Activated CD8-positive, alpha-beta T cell treated with anti-CD3 and anti-CD28 coated beads for 36 hours (primary cell): ENCODE measurements at regions not wholly inside any gene's neighbourhood (a gene's known extent, or its start where the extent isn't known, plus 50 kb on each side); places are given as distances from the start of the nearest gene placed in this dataset.
"Not testable (repeated sequence)": the region's sequence is repeated elsewhere in the genome, so short reads cannot be mapped to it uniquely, and the experiment has no call there.

ENCODE experiments used
- ATAC-seq: fragments of 200-7000 bp; cut with Tn5 transposase; one replicate; pipeline ENCODE4 v1.10.0; 2021; ENCODE audit warnings: mild to moderate bottlenecking, moderate library complexity
- CTCF ChIA-PET: fragments of 350-600 bp; sonication (Branson Sonifier 250); formaldehyde crosslinking; loops from one replicate; lab custom pipeline; 2021; ENCODE audit warnings: antibody characterized with exemption; lab: Charles Lee
- POLR2A ChIA-PET: fragments of 350-600 bp; sonication (Branson Sonifier 250); formaldehyde crosslinking; loops from one replicate; lab custom pipeline; 2021; ENCODE audit warnings: antibody characterized with exemption; lab: Charles Lee
- DNase-seq: peaks from one replicate; pipeline ENCODE4 v3.0.0-alpha.2; 2020
- H3K27ac Mint-ChIP-seq: one replicate; pipeline ENCODE4 v1.8.0; 2021; ENCODE audit warnings: mild to moderate bottlenecking, mixed read lengths
- H3K27me3 Mint-ChIP-seq: one replicate; pipeline ENCODE4 v1.8.0; 2021; ENCODE audit warnings: mixed read lengths
- H3K36me3 Mint-ChIP-seq: one replicate; pipeline ENCODE4 v1.8.0; 2021; ENCODE audit warnings: low read depth, mixed read lengths
- H3K4me1 Mint-ChIP-seq: one replicate; pipeline ENCODE4 v1.8.0; 2021; ENCODE audit warnings: low read depth, mixed read lengths
- H3K4me3 Mint-ChIP-seq: one replicate; pipeline ENCODE4 v1.8.0; 2021; ENCODE audit warnings: mild to moderate bottlenecking, moderate library complexity, mixed read lengths
- H3K9me3 Mint-ChIP-seq: one replicate; pipeline ENCODE4 v1.8.0; 2021; ENCODE audit warnings: mixed read lengths
- intact Hi-C: fragments of 100-400 bp; cut with micrococcal nuclease; formaldehyde crosslinking; loops from one replicate; pipeline ENCODE4 v1.10.0; 2022
- TF ChIP-seq, protein P1 (sequence below): fragments of 200-600 bp; IDR thresholded peaks from one replicate; pipeline ENCODE4 v1.8.0; 2022; ENCODE audit warnings: antibody characterized with exemption, mild to moderate bottlenecking

DNA sequence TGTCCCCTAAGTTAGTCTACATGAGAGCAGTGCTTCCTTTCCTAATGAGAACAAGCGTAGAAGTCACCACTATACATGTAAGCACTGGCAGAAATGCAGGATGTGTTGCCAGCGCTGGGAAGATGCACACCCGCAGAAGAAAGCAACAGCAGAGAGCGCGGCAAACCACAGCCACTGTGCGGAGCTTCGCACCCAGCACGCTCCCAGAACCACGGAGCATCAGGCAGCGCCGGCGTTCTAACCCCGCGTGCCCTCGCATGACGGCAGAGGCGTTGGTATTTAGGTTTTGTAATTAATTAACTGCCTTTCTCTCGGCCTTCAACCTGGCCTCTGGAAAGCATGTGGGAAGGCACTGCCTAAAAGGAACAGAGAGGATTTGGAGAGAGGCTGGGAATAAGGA, 69.1 kb downstream of the OLIG1 start:
- TF ChIP-seq, protein P1, sequence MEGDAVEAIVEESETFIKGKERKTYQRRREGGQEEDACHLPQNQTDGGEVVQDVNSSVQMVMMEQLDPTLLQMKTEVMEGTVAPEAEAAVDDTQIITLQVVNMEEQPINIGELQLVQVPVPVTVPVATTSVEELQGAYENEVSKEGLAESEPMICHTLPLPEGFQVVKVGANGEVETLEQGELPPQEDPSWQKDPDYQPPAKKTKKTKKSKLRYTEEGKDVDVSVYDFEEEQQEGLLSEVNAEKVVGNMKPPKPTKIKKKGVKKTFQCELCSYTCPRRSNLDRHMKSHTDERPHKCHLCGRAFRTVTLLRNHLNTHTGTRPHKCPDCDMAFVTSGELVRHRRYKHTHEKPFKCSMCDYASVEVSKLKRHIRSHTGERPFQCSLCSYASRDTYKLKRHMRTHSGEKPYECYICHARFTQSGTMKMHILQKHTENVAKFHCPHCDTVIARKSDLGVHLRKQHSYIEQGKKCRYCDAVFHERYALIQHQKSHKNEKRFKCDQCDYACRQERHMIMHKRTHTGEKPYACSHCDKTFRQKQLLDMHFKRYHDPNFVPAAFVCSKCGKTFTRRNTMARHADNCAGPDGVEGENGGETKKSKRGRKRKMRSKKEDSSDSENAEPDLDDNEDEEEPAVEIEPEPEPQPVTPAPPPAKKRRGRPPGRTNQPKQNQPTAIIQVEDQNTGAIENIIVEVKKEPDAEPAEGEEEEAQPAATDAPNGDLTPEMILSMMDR: no peak
- Mint-ChIP-seq H3K4me1 (no peaks in the 10 kb centered on the region), H3K27me3 (peaks cover 2% of the 10 kb centered on the region), H3K9me3 (no peaks in the 10 kb centered on the region), H3K4me3 (no peak overlapping the region), H3K27ac (no peak overlapping the region), H3K36me3 (no peaks in the 10 kb centered on the region)
- intact Hi-C loops: no loop called here
- POLR2A ChIA-PET: no interaction called here
- no peak for DNase-seq
- ATAC-seq: no peak
- CTCF ChIA-PET: no interaction called here

GRCh38 chr21:33140288-33140687, 70.3 kb downstream of the OLIG1 start:
- H3K4me1 Mint-ChIP-seq: no peaks in the 10 kb centered on the region
- H3K36me3 Mint-ChIP-seq: no peaks in the 10 kb centered on the region
- no peak for ATAC-seq
- TF ChIP-seq, protein P1: no peak
- H3K27me3 Mint-ChIP-seq: peaks cover 2% of the 10 kb centered on the region
- H3K9me3 Mint-ChIP-seq: no peaks in the 10 kb centered on the region
- DNase-seq: no peak
- H3K27ac Mint-ChIP-seq: no peak overlapping the region
- H3K4me3 Mint-ChIP-seq: no peak overlapping the region
- intact Hi-C loops: no loop called here
- ChIA-PET CTCF (interaction anchor here (1.4 kb wide), 1 partner anchor 13 kb away, joined by 4 read pairs; no protein-coding TSS in a partner anchor), POLR2A (no interaction called here)

GRCh38 chr21:33146467-33146866, 76.5 kb downstream of the OLIG1 start:
- ATAC-seq: no peak
- H3K27ac Mint-ChIP-seq: no peak overlapping the region

GRCh38 chr21:33149181-33149580, 79.2 kb downstream of the OLIG1 start:
- no peak overlapping the region for H3K27ac Mint-ChIP-seq
- H3K36me3 Mint-ChIP-seq: no peaks in the 10 kb centered on the region
- TF ChIP-seq, protein P1: no peak
- H3K9me3 Mint-ChIP-seq: no peaks in the 10 kb centered on the region
- H3K27me3 Mint-ChIP-seq: peaks cover 11% of the 10 kb centered on the region
- no peak overlapping the region for H3K4me3 Mint-ChIP-seq
- intact Hi-C loops: no loop called here
- POLR2A ChIA-PET: no interaction called here
- CTCF ChIA-PET: no interaction called here
- peaks cover 5% of the 10 kb centered on the region for H3K4me1 Mint-ChIP-seq
- no peak for ATAC-seq
- no peak for DNase-seq

More at GRCh38 chr21:33146467-33146866, 76.5 kb downstream of the OLIG1 start:
- DNase-seq: no peak
- no peaks in the 10 kb centered on the region for H3K4me1 Mint-ChIP-seq
- TF ChIP-seq, protein P1: no peak
- POLR2A ChIA-PET: no interaction called here
- H3K36me3 Mint-ChIP-seq: no peaks in the 10 kb centered on the region
- H3K9me3 Mint-ChIP-seq: no peaks in the 10 kb centered on the region
- peaks cover 1% of the 10 kb centered on the region for H3K27me3 Mint-ChIP-seq
- CTCF ChIA-PET: interaction anchor here (1.0 kb wide), 1 partner anchor 19 kb away, joined by 3 read pairs; no protein-coding TSS in a partner anchor
- intact Hi-C loops: no loop called here
- no peak overlapping the region for H3K4me3 Mint-ChIP-seq

DNA sequence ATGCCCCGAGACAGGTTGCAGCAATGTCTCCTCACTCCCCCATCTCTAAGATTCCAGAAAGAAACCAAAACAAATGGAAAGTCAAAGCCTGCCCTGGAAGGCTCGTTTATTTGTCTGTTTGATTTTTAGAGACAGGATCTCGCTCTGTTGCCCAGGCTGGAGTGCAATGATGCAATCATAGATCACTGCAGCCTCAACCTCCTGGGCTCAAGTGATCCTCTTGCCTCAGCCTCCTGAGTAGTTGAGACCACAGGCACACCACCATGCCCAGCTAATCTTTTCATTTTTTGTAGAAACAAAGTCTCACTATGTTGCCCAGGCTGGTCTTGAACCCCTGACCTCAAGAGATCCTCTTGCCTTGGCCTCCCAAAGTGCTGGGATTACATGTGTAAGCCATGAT, 78.8 kb upstream of the IFNAR2 start:
- ATAC-seq, H3K9me3 Mint-ChIP-seq, H3K4me3 Mint-ChIP-seq, CTCF ChIA-PET, intact Hi-C loops, H3K4me1 Mint-ChIP-seq, H3K27ac Mint-ChIP-seq, POLR2A ChIA-PET, DNase-seq, H3K36me3 Mint-ChIP-seq: not testable (repeated sequence)
- peaks cover 11% of the 10 kb centered on the region for H3K27me3 Mint-ChIP-seq
